Neural crest cell (in vitro differentiated cells): ENCODE measurements at regions not wholly inside any gene's neighbourhood (a gene's known extent, or its start where the extent isn't known, plus 50 kb on each side); places are given as distances from the start of the nearest gene placed in this dataset.

Source experiments
- DNase-seq: peaks from one replicate; pipeline ENCODE4 v3.0.0; 2021; ENCODE audit warnings: low read depth, mixed read lengths, low spot score
- H3K27ac Mint-ChIP-seq: one replicate; pipeline ENCODE4 v1.8.0; 2021; ENCODE audit warnings: mild to moderate bottlenecking, mixed read lengths; ENCODE audit not compliant: unreplicated experiment
- H3K27me3 Mint-ChIP-seq: 2 replicates; pipeline ENCODE4 v1.8.0; 2021; ENCODE audit warnings: low read depth, mild to moderate bottlenecking, mixed read lengths
- H3K36me3 Mint-ChIP-seq: 2 replicates; pipeline ENCODE4 v1.8.0; 2021; ENCODE audit warnings: low read depth, mild to moderate bottlenecking, mixed read lengths
- H3K4me1 Mint-ChIP-seq: 2 replicates; pipeline ENCODE4 v1.8.0; 2021; ENCODE audit warnings: mixed read lengths
- H3K4me3 Mint-ChIP-seq: one replicate; pipeline ENCODE4 v1.8.0; 2021; ENCODE audit warnings: mild to moderate bottlenecking, mixed read lengths
- H3K9me3 Mint-ChIP-seq: 2 replicates; pipeline ENCODE4 v1.8.0; 2021; ENCODE audit warnings: mixed read lengths
- TF ChIP-seq, protein P1 (sequence below): fragments of 200-600 bp; sonication (generic); conservative IDR thresholded peaks from 2 replicates; pipeline ENCODE4 v1.5.0; 2021; ENCODE audit warnings: antibody characterized with exemption, mild to moderate bottlenecking

GRCh38 chr9:23926368-23926767, 100.3 kb upstream of the ELAVL2 start:
- H3K4me3 Mint-ChIP-seq: no peak overlapping the region
- H3K27me3 Mint-ChIP-seq: no peaks in the 10 kb centered on the region
- TF ChIP-seq, protein P1, sequence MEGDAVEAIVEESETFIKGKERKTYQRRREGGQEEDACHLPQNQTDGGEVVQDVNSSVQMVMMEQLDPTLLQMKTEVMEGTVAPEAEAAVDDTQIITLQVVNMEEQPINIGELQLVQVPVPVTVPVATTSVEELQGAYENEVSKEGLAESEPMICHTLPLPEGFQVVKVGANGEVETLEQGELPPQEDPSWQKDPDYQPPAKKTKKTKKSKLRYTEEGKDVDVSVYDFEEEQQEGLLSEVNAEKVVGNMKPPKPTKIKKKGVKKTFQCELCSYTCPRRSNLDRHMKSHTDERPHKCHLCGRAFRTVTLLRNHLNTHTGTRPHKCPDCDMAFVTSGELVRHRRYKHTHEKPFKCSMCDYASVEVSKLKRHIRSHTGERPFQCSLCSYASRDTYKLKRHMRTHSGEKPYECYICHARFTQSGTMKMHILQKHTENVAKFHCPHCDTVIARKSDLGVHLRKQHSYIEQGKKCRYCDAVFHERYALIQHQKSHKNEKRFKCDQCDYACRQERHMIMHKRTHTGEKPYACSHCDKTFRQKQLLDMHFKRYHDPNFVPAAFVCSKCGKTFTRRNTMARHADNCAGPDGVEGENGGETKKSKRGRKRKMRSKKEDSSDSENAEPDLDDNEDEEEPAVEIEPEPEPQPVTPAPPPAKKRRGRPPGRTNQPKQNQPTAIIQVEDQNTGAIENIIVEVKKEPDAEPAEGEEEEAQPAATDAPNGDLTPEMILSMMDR: no peak
- peaks cover 5% of the 10 kb centered on the region for H3K36me3 Mint-ChIP-seq
- DNase-seq: no peak
- H3K9me3 Mint-ChIP-seq: peaks cover 5% of the 10 kb centered on the region
- no peaks in the 10 kb centered on the region for H3K4me1 Mint-ChIP-seq
- no peak overlapping the region for H3K27ac Mint-ChIP-seq

DNA sequence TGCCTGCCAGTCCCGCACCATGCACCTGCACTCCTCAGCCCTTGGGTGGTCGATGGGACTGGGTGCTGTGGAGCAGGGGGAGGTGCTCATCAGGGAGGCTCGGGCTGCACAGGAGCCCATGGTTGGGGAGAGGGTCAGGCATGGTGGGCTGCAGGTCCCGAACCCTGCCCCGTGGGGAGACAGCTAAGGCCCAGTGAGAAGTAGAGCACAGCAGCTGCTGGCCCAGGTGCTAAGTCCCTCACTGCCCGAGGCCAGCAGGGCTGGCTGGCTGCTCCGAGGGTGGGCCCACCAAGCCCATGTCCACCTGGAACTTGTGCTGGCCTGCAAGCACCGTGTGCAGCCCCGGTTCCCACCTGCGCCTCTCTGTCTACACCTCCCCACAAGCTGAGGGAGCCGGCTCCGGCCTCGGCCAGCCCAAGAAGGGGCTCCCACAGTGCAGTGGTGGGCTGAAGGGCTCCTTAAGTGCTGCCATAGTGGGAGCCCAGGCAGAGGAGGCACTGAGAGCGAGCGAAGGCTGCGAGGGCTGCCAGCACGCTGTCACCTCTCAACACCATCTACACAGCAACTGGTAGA, 88.5 kb upstream of the ELAVL2 start:
- no peak for DNase-seq
- H3K9me3 Mint-ChIP-seq: peaks cover 5% of the 10 kb centered on the region
- H3K27ac Mint-ChIP-seq: no peak overlapping the region
- H3K36me3 Mint-ChIP-seq: no peaks in the 10 kb centered on the region
- H3K4me3 Mint-ChIP-seq: no peak overlapping the region
- TF ChIP-seq, protein P1: no peak
- H3K27me3 Mint-ChIP-seq: no peaks in the 10 kb centered on the region
- H3K4me1 Mint-ChIP-seq: no peaks in the 10 kb centered on the region

- H3K36me3 Mint-ChIP-seq: no peaks in the 10 kb centered on the region
- no peak overlapping the region for H3K4me3 Mint-ChIP-seq
- H3K4me1 Mint-ChIP-seq: no peaks in the 10 kb centered on the region
- no peak for DNase-seq
- no peaks in the 10 kb centered on the region for H3K27me3 Mint-ChIP-seq
- H3K27ac Mint-ChIP-seq: no peak overlapping the region
- H3K9me3 Mint-ChIP-seq: peaks cover 2% of the 10 kb centered on the region
- TF ChIP-seq, protein P1: no peak
Measured at GRCh38 chr9:23907343-23907742, 81.3 kb upstream of the ELAVL2 start.

DNA sequence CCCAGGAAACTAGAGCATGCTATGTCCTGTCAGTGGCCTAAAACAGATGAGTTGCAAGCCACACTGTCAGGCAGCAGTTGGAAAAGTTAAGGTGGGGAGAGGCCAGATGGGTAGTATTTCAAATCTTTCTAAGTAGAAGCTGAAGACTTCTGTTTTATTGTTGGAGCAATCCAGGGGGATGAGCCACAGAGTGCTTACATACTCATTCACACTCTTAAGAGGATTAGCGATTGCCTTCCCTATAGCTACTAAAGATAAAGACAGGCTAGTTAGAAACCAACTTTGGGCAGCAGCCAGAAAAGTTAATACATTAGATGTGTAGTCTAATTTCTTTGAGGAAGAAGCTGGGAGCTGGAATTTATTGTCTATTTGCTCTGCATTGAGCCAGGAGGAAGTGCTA, 61.7 kb upstream of the ELAVL2 start:
- Mint-ChIP-seq H3K9me3 (peaks cover 5% of the 10 kb centered on the region), H3K4me3 (no peak overlapping the region), H3K4me1 (no peaks in the 10 kb centered on the region), H3K27me3 (no peaks in the 10 kb centered on the region), H3K27ac (no peak overlapping the region), H3K36me3 (peaks cover 6% of the 10 kb centered on the region)
- TF ChIP-seq, protein P1: no peak
- DNase-seq: no peak
